Neural cell (in vitro differentiated cells): ENCODE measurements at regions not wholly inside any gene's neighbourhood (a gene's known extent, or its start where the extent isn't known, plus 50 kb on each side); places are given as distances from the start of the nearest gene placed in this dataset.

Experiments used
- H2AFZ ChIP-seq: fragments of 200-600, 300-800 bp; sonication (generic), shearing (Covaris generic); 2 replicates; pipeline ENCODE4 v1.6.0; 2014; ENCODE audit warnings: low read depth, mild to moderate bottlenecking, antibody characterized with exemption, low read length, moderate library complexity
- H3F3A ChIP-seq: fragments of 200-600 bp; shearing (Covaris generic); 2 replicates; pipeline ENCODE4 v1.6.1; 2016; ENCODE audit warnings: mild to moderate bottlenecking, moderate library complexity, mixed read lengths, antibody characterized with exemption, low read length; ENCODE audit not compliant: insufficient read depth, poor library complexity, severe bottlenecking
- H3K27ac ChIP-seq: fragments of 200-600, 300-800 bp; sonication (generic), shearing (Covaris generic); 2 replicates; pipeline ENCODE4 v1.5.1; 2014; ENCODE audit warnings: mild to moderate bottlenecking, low read length, moderate library complexity
- H3K27me3 ChIP-seq: fragments of 300-800, 200-600 bp; sonication (generic), shearing (Covaris generic); 2 replicates; pipeline ENCODE4 v1.6.0; 2014; ENCODE audit warnings: mild to moderate bottlenecking, low read depth, low read length, moderate library complexity; ENCODE audit not compliant: insufficient read depth
- H3K36me3 ChIP-seq: fragments of 300-800, 200-600 bp; sonication (generic), shearing (Covaris generic); 2 replicates; pipeline ENCODE4 v1.5.1; 2014; ENCODE audit warnings: mild to moderate bottlenecking, antibody characterized with exemption, low read length, moderate library complexity; ENCODE audit not compliant: insufficient read depth
- H3K4me2 ChIP-seq: fragments of 300-800, 200-600 bp; sonication (generic), shearing (Covaris generic); 2 replicates; pipeline ENCODE4 v1.6.0; 2014; ENCODE audit warnings: mild to moderate bottlenecking, low read length
- H3K4me3 ChIP-seq: fragments of 300-800, 200-600 bp; sonication (generic), shearing (Covaris generic); 2 replicates; pipeline ENCODE4 v1.5.1; 2014; ENCODE audit warnings: mild to moderate bottlenecking, low read length, moderate library complexity
- H3K79me2 ChIP-seq: fragments of 200-600 bp; shearing (Covaris generic); replicated peaks from 2 replicates; pipeline ENCODE4 v1.6.0; 2014; ENCODE audit warnings: mild to moderate bottlenecking, low read length, moderate library complexity; ENCODE audit not compliant: insufficient read depth
- H3K9ac ChIP-seq: fragments of 300-800, 200-600 bp; sonication (generic), shearing (Covaris generic); 2 replicates; pipeline ENCODE4 v1.6.1; 2016; ENCODE audit warnings: mild to moderate bottlenecking, low read length, mixed read lengths
- H3K9me2 ChIP-seq: fragments of 200-600 bp; shearing (Covaris generic); 2 replicates; pipeline ENCODE4 v1.6.1; 2016; ENCODE audit warnings: mild to moderate bottlenecking, low read length, mixed read lengths; ENCODE audit not compliant: insufficient read depth
- H3K9me3 ChIP-seq: fragments of 200-600, 300-800 bp; sonication (generic), shearing (Covaris generic); 2 replicates; pipeline ENCODE4 v1.6.1; 2016; ENCODE audit warnings: mild to moderate bottlenecking, mixed run types, low read length, moderate library complexity, mixed read lengths
- H4K20me1 ChIP-seq: fragments of 200-600 bp; shearing (Covaris generic); 2 replicates; pipeline ENCODE4 v1.6.1; 2016; ENCODE audit warnings: mild to moderate bottlenecking, mixed run types; ENCODE audit not compliant: insufficient read depth
- CTCF ChIP-seq: fragments of 450-650 bp; IDR thresholded peaks from 2 replicates; pipeline ENCODE4 v1.5.1; 2014; ENCODE audit warnings: antibody characterized with exemption, mild to moderate bottlenecking, moderate library complexity; ENCODE audit not compliant: poor library complexity, severe bottlenecking
- EP300 ChIP-seq: fragments of 450-650 bp; conservative IDR thresholded peaks from 2 replicates; pipeline ENCODE4 v1.6.1; 2014; ENCODE audit warnings: antibody characterized with exemption, mild to moderate bottlenecking, moderate library complexity; ENCODE audit not compliant: poor library complexity, severe bottlenecking
- EZH2 ChIP-seq: fragments of 200-600, 300-800 bp; shearing (Covaris generic), sonication (generic); IDR thresholded peaks from 2 replicates; pipeline ENCODE4 v1.6.1; 2014; ENCODE audit warnings: antibody characterized with exemption, low read length, borderline replicate concordance, mild to moderate bottlenecking; ENCODE audit not compliant: insufficient read depth, poor library complexity, severe bottlenecking
- MXI1 ChIP-seq: fragments of 450-650 bp; conservative IDR thresholded peaks from 2 replicates; pipeline ENCODE4 v1.6.1; 2014; ENCODE audit warnings: antibody characterized with exemption, mild to moderate bottlenecking; ENCODE audit not compliant: poor library complexity, severe bottlenecking
- POLR2AphosphoS5 ChIP-seq: IDR thresholded peaks from 2 replicates; pipeline ENCODE4 v1.6.1; 2012
- RAD21 ChIP-seq: fragments of 450-650 bp; conservative IDR thresholded peaks from 2 replicates; pipeline ENCODE4 v1.6.1; 2014; ENCODE audit warnings: antibody characterized with exemption, mild to moderate bottlenecking, moderate library complexity
- REST ChIP-seq: IDR thresholded peaks from 2 replicates; pipeline ENCODE4 v1.6.1; 2012; ENCODE audit warnings: borderline replicate concordance
- SMC3 ChIP-seq: fragments of 450-650 bp; conservative IDR thresholded peaks from 2 replicates; pipeline ENCODE4 v1.6.1; 2014; ENCODE audit warnings: antibody characterized with exemption, mild to moderate bottlenecking, moderate library complexity; ENCODE audit not compliant: poor library complexity
- TAF1 ChIP-seq: IDR thresholded peaks from 2 replicates; pipeline ENCODE4 v1.6.1; 2012; ENCODE audit warnings: low read depth

- Histone ChIP-seq H3K27ac (no peak overlapping the region), H3K4me3 (no peak overlapping the region), H3K4me2 (no peak overlapping the region), H3K9me3 (no peaks in the 10 kb centered on the region), H4K20me1 (no peaks in the 10 kb centered on the region), H3K9me2 (no peaks in the 10 kb centered on the region), H2AFZ (no peak overlapping the region), H3K79me2 (no peaks in the 10 kb centered on the region), H3K9ac (no peak overlapping the region), H3F3A (no peaks in the 10 kb centered on the region), H3K27me3 (no peaks in the 10 kb centered on the region), H3K36me3 (no peaks in the 10 kb centered on the region)
- TF ChIP-seq EZH2 (no peak), RAD21 (no peak), EP300 (no peak), POLR2AphosphoS5 (no peak), CTCF (no peak), TAF1 (no peak), SMC3 (no peak)
These were observed 1144.7 kb upstream of the DDX18 start for GRCh38 chr2:116669782-116670181.

GRCh38 chr2:116674188-116674587, 1140.3 kb upstream of the DDX18 start:
- Histone ChIP-seq H3K27ac (no peak overlapping the region), H2AFZ (no peak overlapping the region), H3K9ac (no peak overlapping the region), H3K4me3 (no peak overlapping the region), H3F3A (no peaks in the 10 kb centered on the region), H3K4me2 (no peak overlapping the region), H3K9me3 (no peaks in the 10 kb centered on the region), H3K79me2 (no peaks in the 10 kb centered on the region), H3K36me3 (no peaks in the 10 kb centered on the region), H4K20me1 (no peaks in the 10 kb centered on the region), H3K9me2 (no peaks in the 10 kb centered on the region), H3K27me3 (no peaks in the 10 kb centered on the region)
- TF ChIP-seq MXI1 = no peak
- no peak for TF ChIP-seq EP300
- TF ChIP-seq TAF1 = no peak
- no peak for TF ChIP-seq REST

GRCh38 chr2:116676776-116677175, 1137.7 kb upstream of the DDX18 start:
- no peaks in the 10 kb centered on the region for H3K9me3 ChIP-seq
- H2AFZ ChIP-seq = peak overlapping the region; percentile 30
- no peak overlapping the region for H3K4me2 ChIP-seq
- H3K79me2 ChIP-seq = no peaks in the 10 kb centered on the region
- H3K9ac ChIP-seq = peak overlapping the region; percentile 22
- no peak for TF ChIP-seq EZH2
- TF ChIP-seq EP300 = peak; percentile 63
- peak; percentile 63 for TF ChIP-seq MXI1
- peak; percentile 37 for TF ChIP-seq POLR2AphosphoS5
- TF ChIP-seq CTCF = no peak
- TF ChIP-seq REST = no peak
- TF ChIP-seq RAD21 = no peak
- TF ChIP-seq SMC3 = no peak
- no peak for TF ChIP-seq TAF1
- H3K4me3 ChIP-seq = no peak overlapping the region
- H3K9me2 ChIP-seq = no peaks in the 10 kb centered on the region
- no peaks in the 10 kb centered on the region for H3K27me3 ChIP-seq
- no peaks in the 10 kb centered on the region for H3K36me3 ChIP-seq
- H3K27ac ChIP-seq = peak overlapping the region; percentile 66
- H3F3A ChIP-seq = no peaks in the 10 kb centered on the region
- H4K20me1 ChIP-seq = no peaks in the 10 kb centered on the region
